ENCODE measurements at regions not wholly inside any gene's neighbourhood (a gene's known extent, or its start where the extent isn't known, plus 50 kb on each side); places are given as distances from the start of the nearest gene placed in this dataset.

DNA sequence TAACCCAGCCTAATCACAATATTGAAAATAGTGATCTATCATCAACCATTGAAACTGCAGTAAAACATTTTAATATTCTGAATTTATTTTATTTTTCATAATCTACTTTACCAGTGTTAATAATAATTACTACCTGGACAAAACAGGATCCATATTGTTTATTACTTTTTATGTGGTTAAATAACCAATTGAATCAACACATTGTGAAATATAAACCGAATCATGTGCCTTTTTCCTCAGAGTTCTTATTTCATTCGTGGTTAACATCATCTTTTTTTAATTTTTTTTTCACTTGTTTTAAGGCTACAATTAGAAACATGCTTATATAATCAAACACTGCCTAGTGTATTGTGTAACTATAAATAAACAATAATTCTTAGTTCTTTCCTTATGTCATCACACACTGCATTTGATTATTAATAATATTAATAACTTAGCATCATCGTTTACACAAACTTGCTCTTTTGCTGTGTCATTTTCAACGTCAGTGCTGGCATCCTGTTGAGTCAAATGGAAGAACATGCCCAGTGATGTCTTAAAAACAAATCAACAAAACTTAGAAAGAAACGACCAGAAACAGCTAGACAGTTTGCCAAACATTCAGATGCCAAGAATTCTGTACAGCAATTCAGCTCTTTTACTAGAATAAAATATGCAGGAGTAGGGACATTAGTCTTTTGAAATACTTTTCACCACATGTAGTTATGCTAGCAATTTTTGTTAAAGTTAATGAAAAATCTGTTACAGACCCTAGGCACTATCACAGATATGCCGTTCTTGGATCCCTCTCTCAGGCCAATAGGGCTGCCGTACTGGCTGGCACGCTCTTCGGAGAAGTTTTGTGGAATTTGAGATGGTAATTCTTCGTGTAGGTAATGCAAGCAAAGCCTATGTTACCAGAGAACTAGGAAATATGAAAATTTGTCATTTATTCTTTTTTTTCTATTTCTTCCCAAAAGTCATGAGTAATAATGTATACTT lies 330.4 kb upstream of the SEMA3A start:
- TF ChIP-seq GATA2 (IDR thresholded peaks at IDR 0.05; ENCODE audit: low read depth, low read length) (no peak), GATA3 (IDR thresholded peaks at IDR 0.05; ENCODE audit: low read depth, low read length) (no peak)

All from SH-SY5Y (cell line).